Mesenchymal stem cell (in vitro differentiated cells and primary cell): ENCODE measurements at regions not wholly inside any gene's neighbourhood (a gene's known extent, or its start where the extent isn't known, plus 50 kb on each side); places are given as distances from the start of the nearest gene placed in this dataset.

Source experiments
- DNase-seq: peaks from one replicate; pipeline ENCODE4 v3.0.0-alpha.2; 2013
- H2AFZ ChIP-seq: one replicate; pipeline ENCODE4 v1.6.1; 2013; ENCODE audit warnings: low read depth, mild to moderate bottlenecking, control low read depth, inconsistent platforms, low read length, moderate library complexity
- H2AK5ac ChIP-seq: 2 replicates; pipeline ENCODE4 v1.6.1; 2013; ENCODE audit warnings: low read length, moderate library complexity, mild to moderate bottlenecking, inconsistent platforms; ENCODE audit not compliant: severe bottlenecking
- H2BK120ac ChIP-seq: one replicate; pipeline ENCODE4 v1.6.1; 2013; ENCODE audit warnings: low read depth, mild to moderate bottlenecking, inconsistent platforms, low read length, moderate library complexity
- H2BK12ac ChIP-seq, 2 experiments: one replicate each; pipeline ENCODE4 v1.6.1; 2013; ENCODE audit warnings: inconsistent platforms in 2 of 2, low read length in 2 of 2, mild to moderate bottlenecking in 2 of 2, moderate library complexity in 2 of 2, control low read depth in 1 of 2
- H2BK15ac ChIP-seq: one replicate; pipeline ENCODE4 v1.6.1; 2013; ENCODE audit warnings: mild to moderate bottlenecking, low read depth, inconsistent platforms; ENCODE audit not compliant: poor library complexity, severe bottlenecking
- H2BK5ac ChIP-seq: 2 replicates; pipeline ENCODE4 v1.6.1; 2013; ENCODE audit warnings: low read depth, mild to moderate bottlenecking, low read length, control low read depth, inconsistent platforms; ENCODE audit not compliant: poor library complexity, severe bottlenecking
- H3K14ac ChIP-seq, 2 experiments: one replicate each; pipeline ENCODE4 v1.6.1; 2013; ENCODE audit warnings: inconsistent platforms in 2 of 2, low read length in 2 of 2, control low read depth in 1 of 2, mild to moderate bottlenecking in 1 of 2, moderate library complexity in 1 of 2
- H3K18ac ChIP-seq, 2 experiments: one replicate each; pipeline ENCODE4 v1.6.1; 2013; ENCODE audit warnings: inconsistent platforms in 2 of 2, low read length in 2 of 2, control low read depth in 1 of 2, low read depth in 1 of 2, mild to moderate bottlenecking in 1 of 2
- H3K23ac ChIP-seq, 2 experiments: one replicate each; pipeline ENCODE4 v1.6.1; 2013; ENCODE audit warnings: inconsistent platforms in 2 of 2, low read length in 2 of 2, mild to moderate bottlenecking in 2 of 2, moderate library complexity in 2 of 2, control low read depth in 1 of 2
- H3K27ac ChIP-seq: 2 replicates; pipeline ENCODE4 v1.5.1; 2013; ENCODE audit warnings: mild to moderate bottlenecking, moderate library complexity, low read length, control low read depth, inconsistent platforms; ENCODE audit not compliant: poor library complexity, severe bottlenecking
- H3K27me3 ChIP-seq, 2 experiments: 2 replicates each; pipeline versions ENCODE4 v1.6.1 to v1.7.0; 2013; ENCODE audit warnings: low read length in 2 of 2, mild to moderate bottlenecking in 2 of 2, moderate library complexity in 2 of 2, control low read depth in 1 of 2, inconsistent platforms in 1 of 2; ENCODE audit not compliant: control insufficient read depth in 1 of 2, insufficient read depth in 1 of 2
- H3K36me3 ChIP-seq, 2 experiments: 2 replicates each; pipeline versions ENCODE4 v1.6.1 to v1.7.0; 2013; ENCODE audit warnings: low read length in 2 of 2, control low read depth in 1 of 2, inconsistent platforms in 1 of 2, low read depth in 1 of 2, mild to moderate bottlenecking in 1 of 2; ENCODE audit not compliant: insufficient read depth in 2 of 2, control insufficient read depth in 1 of 2
- H3K4ac ChIP-seq, 2 experiments: one replicate each; pipeline ENCODE4 v1.6.1; 2013; ENCODE audit warnings: inconsistent platforms in 2 of 2, low read length in 2 of 2, mild to moderate bottlenecking in 2 of 2, moderate library complexity in 2 of 2, control low read depth in 1 of 2, low read depth in 1 of 2
- H3K4me1 ChIP-seq: 2 replicates; pipeline ENCODE4 v1.6.1; 2013; ENCODE audit warnings: low read depth, low read length, control low read depth; ENCODE audit not compliant: control insufficient read depth, insufficient read depth
- H3K4me2 ChIP-seq: 2 replicates; pipeline ENCODE4 v1.6.1; 2013; ENCODE audit warnings: low read length, mild to moderate bottlenecking, inconsistent platforms; ENCODE audit not compliant: poor library complexity, severe bottlenecking
- H3K4me3 ChIP-seq, 2 experiments: 2 replicates each; pipeline versions ENCODE4 v1.5.1 to v1.7.0; 2013; ENCODE audit warnings: low read length in 2 of 2, mild to moderate bottlenecking in 2 of 2, control low read depth in 1 of 2, low read depth in 1 of 2; ENCODE audit not compliant: insufficient read depth in 1 of 2
- H3K79me1 ChIP-seq: replicated peaks from 2 replicates; pipeline ENCODE4 v1.6.1; 2013; ENCODE audit warnings: mild to moderate bottlenecking, control low read depth, low read length, inconsistent platforms; ENCODE audit not compliant: poor library complexity, severe bottlenecking
- H3K9ac ChIP-seq: 2 replicates; pipeline ENCODE4 v1.7.0; 2013; ENCODE audit warnings: mild to moderate bottlenecking, low read length, moderate library complexity
- H3K9me3 ChIP-seq: 2 replicates; pipeline ENCODE4 v1.7.0; 2013; ENCODE audit warnings: mild to moderate bottlenecking, low read length; ENCODE audit not compliant: control insufficient read depth
- H4K8ac ChIP-seq: one replicate; pipeline ENCODE4 v1.6.1; 2013; ENCODE audit warnings: inconsistent platforms, mild to moderate bottlenecking, low read length, moderate library complexity
- H4K91ac ChIP-seq: one replicate; pipeline ENCODE4 v1.6.1; 2013; ENCODE audit warnings: mild to moderate bottlenecking, low read length, inconsistent platforms
- WGBS: methylation state at CpG from one replicate; pipeline ENCODE4 v1.1.7; 2013; ENCODE audit warnings: mixed read lengths; 5-methylcytosine and 5-hydroxymethylcytosine counted together

GRCh38 chr13:83007226-83007625 is 875.0 kb downstream of the SLITRK1 start:
- Histone ChIP-seq H3K79me1 (no peaks in the 10 kb centered on the region), H3K4me2 (no peak overlapping the region), H2BK5ac (no peak overlapping the region), H2BK120ac (no peak overlapping the region), H3K9me3 (no peaks in the 10 kb centered on the region), H4K8ac (no peak overlapping the region), H3K23ac (no peak overlapping the region), H3K4me3 (no peak overlapping the region), H2BK15ac (no peak overlapping the region), H3K4me1 (no peaks in the 10 kb centered on the region), H2AFZ (no peak overlapping the region), H4K91ac (no peak overlapping the region), H3K4ac (no peak overlapping the region), H3K36me3 (no peaks in the 10 kb centered on the region), H3K27me3 (no peaks in the 10 kb centered on the region), H3K27ac (no peak overlapping the region), H2BK12ac (no peak overlapping the region), H3K14ac (no peak overlapping the region), H3K9ac (no peak overlapping the region), H3K18ac (no peak overlapping the region), H2AK5ac (no peak overlapping the region)
- DNase-seq = no peak

- Histone ChIP-seq H2BK15ac (no peak overlapping the region), H3K23ac (no peak overlapping the region)
Measured at GRCh38 chr13:83003185-83003584, 879.1 kb downstream of the SLITRK1 start.

GRCh38 chr13:82993417-82993816 is 888.9 kb downstream of the SLITRK1 start:
- H2BK120ac ChIP-seq = no peak overlapping the region
- H3K14ac ChIP-seq = no peak overlapping the region
- no peak overlapping the region for H3K4ac ChIP-seq
- no peaks in the 10 kb centered on the region for H3K36me3 ChIP-seq
- H2AK5ac ChIP-seq = no peak overlapping the region
- no peak overlapping the region for H3K18ac ChIP-seq
- no peaks in the 10 kb centered on the region for H3K79me1 ChIP-seq
- no peaks in the 10 kb centered on the region for H3K27me3 ChIP-seq
- no peak overlapping the region for H3K9ac ChIP-seq
- H3K4me3 ChIP-seq = no peak overlapping the region
- H3K4me1 ChIP-seq = no peaks in the 10 kb centered on the region
- H2AFZ ChIP-seq = no peak overlapping the region
- H3K9me3 ChIP-seq = no peaks in the 10 kb centered on the region
- no peak overlapping the region for H4K91ac ChIP-seq
- DNase-seq = no peak
- no peak overlapping the region for H3K4me2 ChIP-seq
- H2BK15ac ChIP-seq = no peak overlapping the region
- 100% methylated on average over 2 of the region's 2 CpGs for WGBS
- no peak overlapping the region for H2BK5ac ChIP-seq
- no peak overlapping the region for H4K8ac ChIP-seq
- no peak overlapping the region for H3K23ac ChIP-seq
- H2BK12ac ChIP-seq = no peak overlapping the region
- H3K27ac ChIP-seq = no peak overlapping the region

More at GRCh38 chr13:83003185-83003584, 879.1 kb downstream of the SLITRK1 start:
- Histone ChIP-seq H4K8ac (no peak overlapping the region), H3K4ac (no peak overlapping the region), H4K91ac (no peak overlapping the region), H3K9ac (no peak overlapping the region), H3K27ac (no peak overlapping the region), H2BK120ac (no peak overlapping the region), H2BK5ac (no peak overlapping the region), H2BK12ac (no peak overlapping the region), H3K18ac (no peak overlapping the region), H3K9me3 (no peaks in the 10 kb centered on the region), H3K4me1 (no peaks in the 10 kb centered on the region), H2AK5ac (no peak overlapping the region), H3K4me2 (no peak overlapping the region), H3K27me3 (no peaks in the 10 kb centered on the region), H3K79me1 (no peaks in the 10 kb centered on the region), H2AFZ (no peak overlapping the region), H3K14ac (no peak overlapping the region), H3K4me3 (no peak overlapping the region), H3K36me3 (no peaks in the 10 kb centered on the region)
- DNase-seq = no peak

GRCh38 chr13:82976499-82976898 is 905.8 kb downstream of the SLITRK1 start:
- no peak overlapping the region for H2BK12ac ChIP-seq
- no peaks in the 10 kb centered on the region for H3K9me3 ChIP-seq

More at GRCh38 chr13:82976499-82976898, 905.8 kb downstream of the SLITRK1 start:
- Histone ChIP-seq H3K79me1 (no peaks in the 10 kb centered on the region), H4K91ac (no peak overlapping the region), H3K4me2 (no peak overlapping the region), H3K9ac (no peak overlapping the region), H3K27ac (no peak overlapping the region), H2AFZ (no peak overlapping the region), H4K8ac (no peak overlapping the region), H2BK5ac (no peak overlapping the region), H3K36me3 (no peaks in the 10 kb centered on the region), H3K18ac (no peak overlapping the region), H3K23ac (no peak overlapping the region), H3K27me3 (no peaks in the 10 kb centered on the region), H3K14ac (no peak overlapping the region), H2BK15ac (no peak overlapping the region), H2BK120ac (no peak overlapping the region), H3K4me1 (no peaks in the 10 kb centered on the region), H2AK5ac (no peak overlapping the region), H3K4ac (no peak overlapping the region), H3K4me3 (no peak overlapping the region)
- no peak for DNase-seq
